Lung (tissue), 11 donors: ENCODE measurements at regions not wholly inside any gene's neighbourhood (a gene's known extent, or its start where the extent isn't known, plus 50 kb on each side); places are given as distances from the start of the nearest gene placed in this dataset.

ENCODE experiments used
- ATAC-seq: fragments of 200-7000 bp; cut with Tn5 transposase; one replicate; pipeline ENCODE4 v1.9.1; 2020; ENCODE audit warnings: moderate number of reproducible peaks; ENCODE audit not compliant: insufficient read depth, low FRiP score
- DNase-seq, 3 donors: peaks; one replicate each; pipeline ENCODE4 v3.0.0-alpha.2; 2013 to 2017
- H3K27ac ChIP-seq, 2 donors: one replicate each; pipeline ENCODE4 v1.5.1; 2013; ENCODE audit warnings: mild to moderate bottlenecking in 2 of 2, moderate library complexity in 2 of 2, control low read depth in 1 of 2, inconsistent platforms in 1 of 2, low read depth in 1 of 2, low read length in 1 of 2
- H3K27me3 ChIP-seq, 3 donors: one replicate each; pipeline ENCODE4 v1.5.1; 2013; ENCODE audit warnings: low read length in 2 of 3; ENCODE audit not compliant: control insufficient read depth in 3 of 3, insufficient read depth in 3 of 3
- H3K36me3 ChIP-seq, 4 donors: one replicate each; pipeline ENCODE4 v1.5.1; 2013; ENCODE audit warnings: low read length in 4 of 4, mild to moderate bottlenecking in 1 of 4, moderate library complexity in 1 of 4; ENCODE audit not compliant: control insufficient read depth in 4 of 4, insufficient read depth in 4 of 4
- H3K4me1 ChIP-seq, 5 donors: one replicate each; pipeline ENCODE4 v1.5.1; 2013; ENCODE audit warnings: low read length in 5 of 5, mild to moderate bottlenecking in 2 of 5, moderate library complexity in 1 of 5; ENCODE audit not compliant: control insufficient read depth in 5 of 5, insufficient read depth in 5 of 5
- H3K4me3 ChIP-seq: one replicate; pipeline ENCODE4 v1.5.1; 2013; ENCODE audit warnings: mild to moderate bottlenecking, control low read depth, moderate library complexity
- H3K9ac ChIP-seq, 2 donors: one replicate each; pipeline ENCODE4 v1.5.1; 2013; ENCODE audit warnings: low read length in 2 of 2, control low read depth in 1 of 2; ENCODE audit not compliant: insufficient read depth in 1 of 2
- H3K9me3 ChIP-seq, 4 donors: one replicate each; pipeline ENCODE4 v1.5.1; 2013; ENCODE audit warnings: low read length in 3 of 4, mild to moderate bottlenecking in 1 of 4, moderate library complexity in 1 of 4; ENCODE audit not compliant: control insufficient read depth in 4 of 4, insufficient read depth in 3 of 4
- CTCF ChIP-seq: IDR thresholded peaks from 2 replicates; pipeline ENCODE4 v1.5.1; 2012; ENCODE audit warnings: mild to moderate bottlenecking; ENCODE audit errors: control extremely low read depth, extremely low read depth
- whole genome bisulfite sequencing, 2 donors: extraction: QIAGEN DNeasy Blood & Tissue Kit; methylation state at CpG; one replicate each; pipeline ENCODE4 v1.1.7; 2013; 5-methylcytosine and 5-hydroxymethylcytosine counted together
- donor health status: control.
- donor health status: control.
- donor health status: Bipolar disorder and iron deficiency.
- donor health status: healthy.
- donor health status: DM: yes; HTN: yes; CAD: no.

GRCh38 chr3:11906407-11906806, 59.7 kb upstream of the TAMM41 start:
- DNase-seq (no peak), ATAC-seq (no peak)
- no peaks in the 10 kb centered on the region for H3K9me3 ChIP-seq
- no peak overlapping the region for H3K4me3 ChIP-seq
- WGBS, 2 donors, result 82 to 92% methylated on average over 8 of the region's 8 CpGs
- no peak for TF ChIP-seq CTCF
- H3K27ac ChIP-seq, result no peak overlapping the region
- no peaks in the 10 kb centered on the region for H3K4me1 ChIP-seq
- H3K27me3 ChIP-seq, result no peaks in the 10 kb centered on the region
- no peak overlapping the region for H3K9ac ChIP-seq
- H3K36me3 ChIP-seq, result no peaks in the 10 kb centered on the region

- no peaks in the 10 kb centered on the region for H3K27me3 ChIP-seq
- no peak overlapping the region for H3K27ac ChIP-seq
- no peak for ATAC-seq
- no peaks in the 10 kb centered on the region for H3K36me3 ChIP-seq
- no peak for TF ChIP-seq CTCF
- no peak overlapping the region for H3K9ac ChIP-seq
- H3K4me1 ChIP-seq, result no peaks in the 10 kb centered on the region
- 62 to 73% methylated on average over 14 of the region's 14 CpGs for WGBS, 2 donors
- no peak for DNase-seq
- no peak overlapping the region for H3K4me3 ChIP-seq
- no peaks in the 10 kb centered on the region for H3K9me3 ChIP-seq
These were observed 61.3 kb upstream of the TAMM41 start for GRCh38 chr3:11907667-11908660.

GRCh38 chr3:11908981-11909698, 62.5 kb upstream of the TAMM41 start:
- Histone ChIP-seq H3K9ac (no peak overlapping the region), H3K4me3 (no peak overlapping the region), H3K9me3 (no peaks in the 10 kb centered on the region), H3K27ac (no peak overlapping the region), H3K36me3 (no peaks in the 10 kb centered on the region), H3K4me1 (no peaks in the 10 kb centered on the region), H3K27me3 (no peaks in the 10 kb centered on the region)
- TF ChIP-seq CTCF, result no peak
- ATAC-seq (no peak), DNase-seq (no peak)
- 77 to 85% methylated on average over 22 of the region's 22 CpGs for WGBS, 2 donors
